ENCODE measurements at regions not wholly inside any gene's neighbourhood (a gene's known extent, or its start where the extent isn't known, plus 50 kb on each side); places are given as distances from the start of the nearest gene placed in this dataset.

GRCh38 chr9:38315085-38315595 is 77.4 kb upstream of the ALDH1B1 start:
- in situ Hi-C loops (cut with HindIII; ENCODE audit: low sequenced_read_pairs): no loop called here

DNA sequence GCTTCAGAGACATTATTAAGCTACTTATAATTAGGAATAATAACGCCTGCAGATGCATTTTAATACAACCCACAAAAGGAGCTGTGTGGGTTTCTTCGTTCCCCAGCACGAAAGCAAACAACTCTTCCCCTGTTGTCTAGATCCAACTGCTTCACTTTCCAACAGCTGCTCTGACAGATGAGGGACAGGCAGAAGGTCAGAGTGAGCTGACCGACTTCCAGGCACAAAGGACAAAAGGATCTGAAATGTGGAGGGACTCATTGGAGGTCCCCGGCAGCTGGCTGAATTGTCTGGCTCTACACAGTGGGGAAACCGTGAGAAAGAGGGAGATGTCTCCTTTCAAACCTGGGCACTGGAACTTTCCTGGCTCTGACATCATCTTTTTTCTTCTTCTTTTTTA is 79.1 kb upstream of the ALDH1B1 start:
- in situ Hi-C loops (cut with HindIII; ENCODE audit: low sequenced_read_pairs): no loop called here

DNA sequence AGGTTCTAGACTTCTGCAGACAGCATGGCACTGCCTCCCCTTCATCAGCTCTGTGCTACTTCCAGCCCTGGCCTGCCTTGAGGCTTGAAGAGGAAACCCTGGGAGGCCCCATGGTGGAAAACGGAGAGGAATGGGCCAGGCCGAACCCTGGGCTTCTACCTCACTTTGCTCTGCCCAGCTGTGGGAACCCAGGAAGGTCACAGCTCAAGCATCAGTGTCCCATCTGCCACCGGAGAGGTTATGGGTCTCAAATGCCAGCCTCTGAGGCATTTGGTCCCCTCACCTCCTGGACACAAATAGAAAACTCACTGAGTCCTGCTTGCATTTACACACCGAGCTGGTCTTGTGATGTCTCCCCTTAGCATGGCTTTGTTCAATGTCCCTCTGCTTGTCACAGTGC is 80.1 kb upstream of the ALDH1B1 start:
- in situ Hi-C loops (cut with HindIII; ENCODE audit: low sequenced_read_pairs): no loop called here

DNA sequence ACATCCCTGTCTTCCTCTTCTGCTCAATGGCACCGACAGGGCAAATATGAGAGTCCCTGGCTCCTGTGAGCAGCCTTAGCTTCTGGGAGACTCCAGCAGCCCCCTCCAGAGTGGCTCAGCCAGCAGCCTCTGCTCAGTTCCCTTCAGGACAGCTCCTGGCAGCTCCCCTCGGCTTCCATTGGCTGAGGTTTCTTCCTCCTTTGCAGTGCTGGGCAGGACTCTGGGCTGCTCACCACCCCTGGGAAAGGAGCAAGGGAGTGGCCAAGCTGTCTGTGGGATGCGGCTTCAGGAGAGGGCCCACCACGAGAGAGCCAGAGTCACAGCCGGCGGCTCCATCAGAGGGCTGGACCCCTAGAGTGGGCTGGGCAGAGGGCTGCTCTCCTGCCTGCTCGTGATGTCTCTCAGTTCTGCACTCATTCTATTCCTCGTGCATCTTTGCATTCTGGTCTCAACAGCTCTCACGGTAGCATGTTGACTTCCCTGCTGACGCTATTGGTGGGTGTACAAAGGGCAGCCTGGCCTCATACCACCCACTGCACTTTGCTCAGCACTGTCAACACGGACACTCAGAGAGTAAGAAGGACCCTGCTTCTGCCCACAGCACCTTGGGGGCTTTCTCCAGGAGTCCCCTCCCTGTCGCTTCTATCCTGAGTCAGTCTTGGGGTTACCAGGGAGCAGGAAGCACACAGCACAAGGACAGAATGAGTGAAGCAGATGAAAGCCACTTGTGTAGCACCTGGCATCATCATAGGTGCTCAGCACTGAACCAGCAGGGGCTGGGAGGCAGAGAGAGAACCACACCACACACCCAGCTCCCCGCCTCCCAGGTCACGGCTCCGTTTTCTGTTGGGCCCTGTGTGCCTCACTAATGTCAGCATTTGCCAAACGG is 80.9 kb upstream of the ALDH1B1 start:
- in situ Hi-C loops (cut with HindIII; ENCODE audit: low sequenced_read_pairs): no loop called here

DNA sequence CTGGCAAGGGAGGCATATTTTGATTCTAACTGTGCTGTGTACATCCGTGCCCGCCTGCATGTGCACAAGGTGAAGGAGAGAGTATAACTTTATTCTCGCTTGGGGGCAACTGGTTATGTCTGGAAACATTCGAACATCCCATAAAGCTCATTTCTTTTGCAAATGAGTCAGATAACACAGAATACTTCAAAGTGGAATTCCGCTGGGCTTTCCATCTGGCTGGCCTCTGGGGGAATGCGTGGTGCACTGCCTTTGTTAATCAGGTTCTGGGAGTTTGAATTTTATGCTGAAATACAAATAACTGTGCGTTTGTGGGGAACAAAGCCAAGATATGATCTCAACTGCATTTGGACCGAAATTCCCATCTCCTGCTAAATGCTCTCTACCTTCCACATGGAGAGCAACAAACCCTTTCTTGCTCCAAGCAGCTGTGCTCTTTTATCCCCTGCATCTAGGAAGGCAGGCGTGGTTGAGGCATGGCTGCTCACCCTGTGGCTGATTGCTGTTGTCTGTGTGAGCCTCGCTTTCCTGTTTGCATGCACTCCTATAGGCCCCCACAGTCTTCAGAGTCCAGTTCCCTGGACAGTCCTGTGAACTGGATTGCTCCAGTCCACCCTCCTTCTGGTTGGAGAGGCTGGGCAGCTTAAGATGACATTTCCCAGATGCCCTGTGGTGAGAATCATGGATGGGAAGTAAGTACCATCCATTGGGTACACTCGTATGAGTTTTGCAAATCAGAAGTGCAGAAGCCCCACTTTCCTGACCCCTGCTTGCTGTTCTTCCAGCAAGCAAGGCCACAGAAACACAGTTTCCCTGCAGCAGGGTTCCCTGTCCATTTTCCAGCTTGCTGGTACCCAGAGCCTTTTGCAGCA is 82.9 kb upstream of the ALDH1B1 start:
- in situ Hi-C loops (cut with HindIII; ENCODE audit: low sequenced_read_pairs): no loop called here

DNA sequence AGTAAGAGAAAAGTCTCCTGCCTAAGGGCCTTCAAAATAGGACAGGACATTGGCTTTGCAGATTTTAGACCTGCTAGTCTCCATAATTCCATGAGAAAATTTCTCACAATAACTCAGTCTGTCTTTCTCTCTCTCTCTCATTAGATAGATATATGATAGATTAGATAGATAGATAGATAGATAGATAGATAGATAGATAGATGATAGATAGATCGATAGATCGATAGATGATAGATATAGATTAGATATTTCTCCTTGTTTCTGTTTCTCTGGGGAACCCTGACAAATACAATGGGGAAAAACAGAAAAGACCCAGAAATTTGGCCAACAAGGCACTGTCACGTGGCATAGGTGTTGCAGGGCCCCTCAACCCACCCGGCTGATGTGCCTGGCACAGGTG is 84.4 kb upstream of the ALDH1B1 start:
- in situ Hi-C loops (cut with HindIII; ENCODE audit: low sequenced_read_pairs): no loop called here

GRCh38 chr9:38306899-38307298 is 85.6 kb upstream of the ALDH1B1 start:
- in situ Hi-C loops (cut with HindIII; ENCODE audit: low sequenced_read_pairs): no loop called here

- in situ Hi-C loops (cut with HindIII; ENCODE audit: low sequenced_read_pairs): no loop called here
Observed at GRCh38 chr9:38305582-38305981, 86.9 kb upstream of the ALDH1B1 start.

DNA sequence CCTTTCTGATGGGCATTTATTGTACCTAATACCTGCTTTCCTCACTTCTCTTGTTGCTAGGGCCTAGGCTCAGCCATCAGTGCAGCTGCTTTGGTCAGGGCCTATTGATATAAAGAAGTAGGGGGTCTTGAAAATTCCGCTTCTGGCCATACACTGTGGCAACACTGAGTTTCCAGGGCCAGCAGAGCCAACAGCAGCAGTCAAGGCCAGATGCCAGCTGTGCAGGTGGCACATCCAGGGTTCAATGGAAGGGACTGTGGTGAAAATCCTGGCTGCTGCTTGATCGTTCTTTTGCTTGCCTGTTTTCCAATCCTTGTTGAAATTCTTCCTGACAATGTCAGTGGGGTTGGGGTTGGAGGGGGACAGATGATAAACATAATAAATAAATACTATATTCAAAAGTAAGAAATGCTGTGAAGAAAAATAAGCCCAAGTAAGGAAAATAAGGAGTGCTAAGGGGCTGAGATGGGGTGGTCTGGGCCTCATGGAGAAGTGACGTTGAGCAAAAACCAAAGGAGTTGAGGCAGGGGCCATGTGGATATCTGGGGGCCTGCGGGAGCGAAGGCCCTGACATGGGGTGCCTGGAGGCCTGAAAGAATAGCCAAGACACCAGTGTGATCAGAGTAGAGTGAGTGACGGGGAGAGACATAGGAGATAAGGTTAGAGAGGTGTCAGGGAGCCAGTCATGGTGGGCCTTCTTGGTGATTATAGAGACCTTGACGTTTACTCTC is 91.0 kb upstream of the ALDH1B1 start:
- in situ Hi-C loops (cut with HindIII; ENCODE audit: low sequenced_read_pairs): no loop called here

DNA sequence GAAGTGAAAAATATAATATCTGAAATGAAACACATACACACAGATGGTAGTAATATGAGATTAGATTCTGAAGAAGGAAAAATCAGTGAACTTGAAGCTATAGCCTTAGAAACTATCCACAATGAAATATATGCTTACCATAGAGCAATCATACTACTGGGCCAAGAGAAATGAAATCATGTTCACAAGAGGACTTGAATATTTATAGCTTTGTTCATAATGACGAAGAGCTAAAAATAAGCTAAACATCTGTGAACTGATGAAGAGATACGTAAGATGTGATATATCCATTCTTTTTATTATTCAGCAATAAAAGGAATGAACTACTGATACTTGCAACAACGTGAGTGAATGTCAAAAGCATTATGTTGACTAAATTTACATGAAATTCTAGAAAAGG is 92.6 kb upstream of the ALDH1B1 start:
- in situ Hi-C loops (cut with HindIII; ENCODE audit: low sequenced_read_pairs): no loop called here

- in situ Hi-C loops (cut with HindIII; ENCODE audit: low sequenced_read_pairs): no loop called here
Observed at GRCh38 chr9:38298904-38299303, 93.6 kb upstream of the ALDH1B1 start.

DNA sequence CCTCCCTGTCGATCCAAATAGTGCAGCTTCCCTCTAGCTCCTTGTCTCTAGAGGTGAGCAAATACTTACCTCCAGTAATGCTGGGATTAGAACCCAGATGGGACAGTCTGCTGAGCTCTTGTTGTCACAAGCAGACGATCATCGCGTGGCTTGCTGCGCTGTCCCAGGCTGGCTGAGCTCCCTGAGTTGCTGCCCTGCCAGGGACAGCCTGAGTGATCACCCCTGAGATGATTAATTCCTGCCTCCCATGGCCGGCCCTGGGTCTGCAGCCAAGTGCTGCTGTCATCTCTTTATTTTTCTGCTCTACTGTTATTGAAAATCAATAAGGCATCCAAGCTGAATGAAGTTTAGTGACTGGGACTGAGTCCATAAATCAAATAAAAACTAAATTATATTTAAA is 94.0 kb upstream of the ALDH1B1 start:
- in situ Hi-C loops (cut with HindIII; ENCODE audit: low sequenced_read_pairs): no loop called here

- in situ Hi-C loops (cut with HindIII; ENCODE audit: low sequenced_read_pairs): no loop called here
Observed at GRCh38 chr9:38296807-38297206, 95.7 kb upstream of the ALDH1B1 start.

DNA sequence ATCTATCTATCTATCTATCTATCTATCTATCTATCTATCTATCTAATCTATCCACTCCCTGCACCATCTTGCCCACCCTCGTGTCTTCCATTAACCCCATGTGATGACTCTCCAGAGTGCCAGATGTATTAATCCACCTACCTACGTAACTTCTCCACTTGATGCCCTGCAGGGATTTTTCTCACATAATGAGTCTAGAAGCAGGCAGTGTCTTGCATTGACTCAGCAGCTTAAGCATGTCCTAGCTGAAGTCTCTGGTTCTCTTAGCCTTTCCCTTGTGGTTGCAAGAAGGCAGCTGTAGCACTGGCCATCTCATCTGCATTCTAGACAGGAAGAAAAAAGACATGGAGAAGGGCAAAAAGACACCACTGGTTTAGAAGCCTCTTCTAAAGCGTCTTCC is 96.7 kb upstream of the ALDH1B1 start:
- in situ Hi-C loops (cut with HindIII; ENCODE audit: low sequenced_read_pairs): no loop called here

DNA sequence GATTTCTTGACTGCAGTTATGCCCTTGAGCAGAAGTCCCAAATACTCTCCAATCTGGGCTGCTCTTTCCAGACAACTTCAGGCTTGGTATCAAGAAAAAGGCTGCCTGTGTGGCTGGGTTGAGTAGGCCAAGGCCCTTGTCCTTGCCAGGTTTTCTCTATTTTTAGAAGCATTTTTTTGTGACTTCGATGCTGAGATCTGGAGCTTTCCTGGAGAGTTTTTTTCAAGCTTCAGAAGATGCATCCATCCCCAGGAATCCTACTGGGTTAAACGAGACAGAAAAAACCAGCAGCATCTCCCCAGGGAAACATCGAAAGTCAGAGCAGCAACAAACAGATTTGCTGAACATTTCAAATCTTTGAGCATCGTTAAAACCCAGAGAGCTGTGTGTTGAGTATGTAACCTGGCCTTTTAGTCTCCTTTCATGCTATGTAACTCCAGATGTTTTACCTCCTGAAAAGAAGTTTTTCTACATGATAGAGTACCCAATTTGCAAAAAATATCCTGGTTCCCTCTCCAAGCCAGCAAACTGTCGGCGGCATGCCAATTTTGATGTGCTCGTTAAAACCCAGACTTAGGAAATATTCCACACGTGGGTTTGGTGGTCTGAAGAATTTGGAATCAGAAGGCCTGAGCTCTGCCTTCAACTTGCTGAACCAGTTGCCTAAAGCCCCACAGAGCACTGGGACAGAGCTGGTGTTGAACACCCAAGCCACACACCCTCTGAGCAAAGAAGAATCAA is 98.1 kb upstream of the ALDH1B1 start:
- in situ Hi-C loops (cut with HindIII; ENCODE audit: low sequenced_read_pairs): no loop called here

DNA sequence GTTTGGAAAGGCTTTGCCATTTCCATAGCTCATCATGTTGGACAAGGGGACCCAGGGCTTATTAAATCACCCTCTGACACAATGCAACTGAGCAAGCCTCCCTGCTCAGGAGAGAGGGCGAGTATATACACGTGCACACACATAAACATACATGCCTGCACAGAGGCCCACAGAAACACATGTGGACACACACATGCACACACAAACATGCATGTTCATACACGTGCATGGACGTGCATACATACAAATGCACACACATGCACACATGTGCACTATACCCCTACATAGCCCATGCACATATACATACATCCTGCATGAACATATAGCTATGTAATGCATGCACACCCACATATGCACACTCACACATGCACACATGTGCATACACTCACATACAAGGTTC is 99.5 kb upstream of the ALDH1B1 start:
- in situ Hi-C loops (cut with HindIII; ENCODE audit: low sequenced_read_pairs): no loop called here

GRCh38 chr9:38292480-38292879 is 100.0 kb upstream of the ALDH1B1 start:
- in situ Hi-C loops (cut with HindIII; ENCODE audit: low sequenced_read_pairs): no loop called here

GRCh38 chr9:38289866-38290245 is 102.6 kb upstream of the ALDH1B1 start:
- in situ Hi-C loops (cut with HindIII; ENCODE audit: low sequenced_read_pairs): no loop called here

GRCh38 chr9:38289236-38289865 is 103.2 kb upstream of the ALDH1B1 start:
- in situ Hi-C loops (cut with HindIII; ENCODE audit: low sequenced_read_pairs): no loop called here

- in situ Hi-C loops (cut with HindIII; ENCODE audit: low sequenced_read_pairs): no loop called here
Observed at GRCh38 chr9:38288502-38288901, 104.0 kb upstream of the ALDH1B1 start.
